GM20000 (cell line): ENCODE measurements at regions not wholly inside any gene's neighbourhood (a gene's known extent, or its start where the extent isn't known, plus 50 kb on each side); places are given as distances from the start of the nearest gene placed in this dataset.

Source experiments
- DNase-seq: peaks from one replicate; pipeline ENCODE4 v3.0.0; 2012; ENCODE audit warnings: low spot score
- CTCF ChIP-seq: IDR thresholded peaks from 2 replicates; pipeline ENCODE4 v1.5.1; 2012; ENCODE audit warnings: mild to moderate bottlenecking, control low read depth; ENCODE audit errors: extremely low read depth, missing control alignments

- DNase-seq, result no peak
- no peak for TF ChIP-seq CTCF
Measured at GRCh38 chr1:4511374-4511773, 143.0 kb upstream of the AJAP1 start.

- no peak for DNase-seq
- no peak for TF ChIP-seq CTCF
Measured at GRCh38 chr1:4512636-4513035, 141.8 kb upstream of the AJAP1 start.

GRCh38 chr1:4513685-4514084 lies 140.7 kb upstream of the AJAP1 start:
- TF ChIP-seq CTCF, result no peak
- DNase-seq, result no peak

- TF ChIP-seq CTCF, result no peak
- DNase-seq, result no peak
Measured at GRCh38 chr1:4515727-4516289, 138.6 kb upstream of the AJAP1 start.

- no peak for TF ChIP-seq CTCF
- DNase-seq, result no peak
Measured at GRCh38 chr1:4516596-4516995, 137.8 kb upstream of the AJAP1 start.

- no peak for TF ChIP-seq CTCF
- DNase-seq, result no peak
Measured at GRCh38 chr1:4517186-4517954, 137.0 kb upstream of the AJAP1 start.

GRCh38 chr1:4518621-4519020 lies 135.8 kb upstream of the AJAP1 start:
- DNase-seq, result no peak
- TF ChIP-seq CTCF, result no peak
